HEK293 (cell line): ENCODE measurements at regions not wholly inside any gene's neighbourhood (a gene's known extent, or its start where the extent isn't known, plus 50 kb on each side); places are given as distances from the start of the nearest gene placed in this dataset.

Experiments
- CTCF ChIA-PET: fragments of 350-600 bp; formaldehyde crosslinking; extraction: SDS; loops from one replicate; lab custom pipeline; 2021; ENCODE audit warnings: antibody characterized with exemption; lab: Yijun Ruan, JAX
- POLR2A ChIA-PET: fragments of 300-600 bp; formaldehyde crosslinking; extraction: SDS; loops from one replicate; lab custom pipeline; 2020; ENCODE audit warnings: antibody characterized with exemption, inconsistent platforms; lab: Yijun Ruan, JAX
- H3K27ac ChIP-seq: fragments of 200-500 bp; sonication (Bioruptor generic); 2 replicates; pipeline ENCODE4 v1.5.1; 2014; ENCODE audit warnings: low read depth, low read length, control low read depth, inconsistent platforms; ENCODE audit errors: extremely low read depth
- H3K36me3 ChIP-seq, 2 experiments: fragments of 200-500 bp in 1 of 2; sonication (Bioruptor generic) in 1 of 2; 1 replicate in 1 of 2; 2 replicates in 1 of 2; pipeline ENCODE4 v1.5.1; 2014 to 2017; ENCODE audit warnings: inconsistent platforms in 2 of 2, low read length in 2 of 2; ENCODE audit not compliant: control insufficient read depth in 2 of 2, insufficient read depth in 1 of 2
- H3K4me1 ChIP-seq: fragments of 200-500 bp; sonication (Bioruptor generic); 2 replicates; pipeline ENCODE4 v1.5.1; 2014; ENCODE audit warnings: mild to moderate bottlenecking, low read length, inconsistent platforms; ENCODE audit not compliant: control insufficient read depth, insufficient read depth
- H3K4me3 ChIP-seq: 2 replicates; pipeline ENCODE4 v1.5.1; 2011; ENCODE audit warnings: low read depth, mild to moderate bottlenecking, control low read depth, low read length, moderate library complexity
- H3K9me3 ChIP-seq: fragments of 200-500 bp; sonication (Bioruptor generic); 2 replicates; pipeline ENCODE4 v1.5.1; 2014; ENCODE audit warnings: low read depth, low read length, inconsistent platforms; ENCODE audit not compliant: control insufficient read depth, insufficient read depth
- FEZF1 ChIP-seq: fragments of 450-650 bp; formaldehyde crosslinking; IDR thresholded peaks from 2 replicates; pipeline ENCODE4 v1.5.1; 2016; ENCODE audit warnings: missing biosample characterization, missing genetic modification characterization
- GFI1B ChIP-seq: fragments of 450-650 bp; formaldehyde crosslinking; IDR thresholded peaks from 2 replicates; pipeline ENCODE4 v1.5.1; 2016; ENCODE audit warnings: missing biosample characterization, missing genetic modification characterization
- IKZF3 ChIP-seq: fragments of 450-650 bp; IDR thresholded peaks from 2 replicates; pipeline ENCODE4 v1.5.0; 2018; ENCODE audit warnings: missing biosample characterization, mild to moderate bottlenecking, missing genetic modification characterization, moderate library complexity
- KLF16 ChIP-seq: fragments of 450-650 bp; formaldehyde crosslinking; IDR thresholded peaks from 2 replicates; pipeline ENCODE4 v1.5.1; 2017; ENCODE audit warnings: missing biosample characterization, missing genetic modification characterization
- PRDM6 ChIP-seq: fragments of 450-650 bp; formaldehyde crosslinking; IDR thresholded peaks from 2 replicates; pipeline ENCODE4 v1.5.1; 2017; ENCODE audit warnings: missing biosample characterization, missing genetic modification characterization
- SCRT2 ChIP-seq: fragments of 450-650 bp; formaldehyde crosslinking; IDR thresholded peaks from 2 replicates; pipeline ENCODE4 v1.5.1; 2016; ENCODE audit warnings: missing biosample characterization, missing genetic modification characterization
- SETDB1 ChIP-seq: IDR thresholded peaks from one replicate; pipeline ENCODE4 v1.6.1; 2017; ENCODE audit warnings: mild to moderate bottlenecking, low read length, moderate library complexity, mixed read lengths; ENCODE audit not compliant: insufficient read length
- TCF7L2 ChIP-seq: IDR thresholded peaks from 2 replicates; pipeline ENCODE4 v1.6.1; 2011; ENCODE audit warnings: low read depth, mild to moderate bottlenecking, inconsistent platforms, low read length, moderate library complexity, borderline replicate concordance
- ZBTB48 ChIP-seq: fragments of 450-650 bp; formaldehyde crosslinking; IDR thresholded peaks from 2 replicates; pipeline ENCODE4 v1.5.1; 2016; ENCODE audit warnings: missing biosample characterization, missing genetic modification characterization
- ZBTB8A ChIP-seq: fragments of 450-650 bp; formaldehyde crosslinking; IDR thresholded peaks from 2 replicates; pipeline ENCODE4 v1.5.1; 2016; ENCODE audit warnings: missing biosample characterization, missing genetic modification characterization
- ZFP37 ChIP-seq: fragments of 450-650 bp; formaldehyde crosslinking; IDR thresholded peaks from 2 replicates; pipeline ENCODE4 v1.5.1; 2016; ENCODE audit warnings: missing biosample characterization, missing genetic modification characterization
- ZNF10 ChIP-seq: fragments of 450-650 bp; formaldehyde crosslinking; IDR thresholded peaks from 2 replicates; pipeline ENCODE4 v1.5.1; 2017; ENCODE audit warnings: missing biosample characterization, missing genetic modification characterization
- ZNF133 ChIP-seq: fragments of 450-650 bp; formaldehyde crosslinking; IDR thresholded peaks from 2 replicates; pipeline ENCODE4 v1.5.1; 2016; ENCODE audit warnings: missing biosample characterization, missing genetic modification characterization
- ZNF174 ChIP-seq: fragments of 450-650 bp; formaldehyde crosslinking; IDR thresholded peaks from 2 replicates; pipeline ENCODE4 v1.5.0; 2017; ENCODE audit warnings: missing biosample characterization, mild to moderate bottlenecking, missing genetic modification characterization
- ZNF391 ChIP-seq: fragments of 450-650 bp; formaldehyde crosslinking; IDR thresholded peaks from 2 replicates; pipeline ENCODE4 v1.5.1; 2016; ENCODE audit warnings: low read depth, missing biosample characterization, missing genetic modification characterization, borderline replicate concordance
- ZNF555 ChIP-seq: fragments of 450-650 bp; formaldehyde crosslinking; conservative IDR thresholded peaks from 2 replicates; pipeline ENCODE4 v1.5.1; 2017; ENCODE audit warnings: missing biosample characterization, mild to moderate bottlenecking, missing genetic modification characterization, inconsistent platforms
- ZNF558 ChIP-seq: fragments of 450-650 bp; formaldehyde crosslinking; IDR thresholded peaks from 2 replicates; pipeline ENCODE4 v1.5.1; 2016; ENCODE audit warnings: missing biosample characterization, missing genetic modification characterization
- ZNF580 ChIP-seq: fragments of 450-650 bp; formaldehyde crosslinking; IDR thresholded peaks from 2 replicates; pipeline ENCODE4 v1.5.1; 2016; ENCODE audit warnings: missing biosample characterization, missing genetic modification characterization
- ZNF623 ChIP-seq: fragments of 450-650 bp; formaldehyde crosslinking; IDR thresholded peaks from 2 replicates; pipeline ENCODE4 v1.5.1; 2016; ENCODE audit warnings: missing biosample characterization, missing genetic modification characterization
- ZNF76 ChIP-seq: fragments of 450-650 bp; formaldehyde crosslinking; IDR thresholded peaks from 2 replicates; pipeline ENCODE4; 2016; ENCODE audit warnings: low read depth, missing biosample characterization, missing genetic modification characterization, borderline replicate concordance
- ZNF843 ChIP-seq: fragments of 450-650 bp; formaldehyde crosslinking; IDR thresholded peaks from 2 replicates; pipeline ENCODE4 v1.5.1; 2016; ENCODE audit warnings: missing biosample characterization, missing genetic modification characterization
- TF ChIP-seq, protein P1 (sequence below): fragments of 450-650 bp; formaldehyde crosslinking; optimal IDR thresholded peaks from 2 replicates; pipeline ENCODE3; 2016; ENCODE audit warnings: missing biosample characterization, mild to moderate bottlenecking, missing genetic modification characterization
- TF ChIP-seq, protein P2 (sequence below): fragments of 450-650 bp; formaldehyde crosslinking; IDR thresholded peaks from 2 replicates; pipeline ENCODE4 v1.5.1; 2016; ENCODE audit warnings: missing biosample characterization, missing genetic modification characterization

- CTCF ChIA-PET, result interaction anchor here (0.7 kb wide), 1 partner anchor 60 kb away, joined by 4 read pairs; no protein-coding TSS in a partner anchor
- H3K4me1 ChIP-seq, result no peaks in the 10 kb centered on the region
- H3K9me3 ChIP-seq, result no peaks in the 10 kb centered on the region
- no peak overlapping the region for H3K27ac ChIP-seq
- POLR2A ChIA-PET, result no interaction called here
- H3K4me3 ChIP-seq, result no peak overlapping the region
- H3K36me3 ChIP-seq, result no peaks in the 10 kb centered on the region
- TF ChIP-seq ZNF76 (tag by site-specific recombination), result no peak
- no peak for TF ChIP-seq ZNF580
- TF ChIP-seq ZFP37 (tag by site-specific recombination), result no peak
- TF ChIP-seq TCF7L2, result no peak
- TF ChIP-seq, protein P1, sequence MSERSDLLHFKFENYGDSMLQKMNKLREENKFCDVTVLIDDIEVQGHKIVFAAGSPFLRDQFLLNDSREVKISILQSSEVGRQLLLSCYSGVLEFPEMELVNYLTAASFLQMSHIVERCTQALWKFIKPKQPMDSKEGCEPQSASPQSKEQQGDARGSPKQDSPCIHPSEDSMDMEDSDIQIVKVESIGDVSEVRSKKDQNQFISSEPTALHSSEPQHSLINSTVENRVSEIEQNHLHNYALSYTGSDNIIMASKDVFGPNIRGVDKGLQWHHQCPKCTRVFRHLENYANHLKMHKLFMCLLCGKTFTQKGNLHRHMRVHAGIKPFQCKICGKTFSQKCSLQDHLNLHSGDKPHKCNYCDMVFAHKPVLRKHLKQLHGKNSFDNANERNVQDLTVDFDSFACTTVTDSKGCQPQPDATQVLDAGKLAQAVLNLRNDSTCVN, result no peak
Measured at GRCh38 chr9:126068534-126069230, 257.9 kb upstream of the MVB12B start.

- Histone ChIP-seq H3K9me3 (no peaks in the 10 kb centered on the region), H3K4me3 (no peak overlapping the region), H3K4me1 (no peaks in the 10 kb centered on the region), H3K27ac (no peak overlapping the region), H3K36me3 (no peaks in the 10 kb centered on the region)
- ChIA-PET CTCF (no interaction called here), POLR2A (no interaction called here)
- TF ChIP-seq FEZF1, result no peak
- TF ChIP-seq PRDM6 (tag by site-specific recombination), result no peak
- no peak for TF ChIP-seq SCRT2 (tag by site-specific recombination)
- TF ChIP-seq GFI1B (tag by site-specific recombination), result no peak
- TF ChIP-seq ZNF843 (tag by site-specific recombination), result no peak
- TF ChIP-seq ZBTB8A (tag by site-specific recombination), result no peak
- no peak for TF ChIP-seq ZNF623 (tag by site-specific recombination)
- TF ChIP-seq, protein P2, sequence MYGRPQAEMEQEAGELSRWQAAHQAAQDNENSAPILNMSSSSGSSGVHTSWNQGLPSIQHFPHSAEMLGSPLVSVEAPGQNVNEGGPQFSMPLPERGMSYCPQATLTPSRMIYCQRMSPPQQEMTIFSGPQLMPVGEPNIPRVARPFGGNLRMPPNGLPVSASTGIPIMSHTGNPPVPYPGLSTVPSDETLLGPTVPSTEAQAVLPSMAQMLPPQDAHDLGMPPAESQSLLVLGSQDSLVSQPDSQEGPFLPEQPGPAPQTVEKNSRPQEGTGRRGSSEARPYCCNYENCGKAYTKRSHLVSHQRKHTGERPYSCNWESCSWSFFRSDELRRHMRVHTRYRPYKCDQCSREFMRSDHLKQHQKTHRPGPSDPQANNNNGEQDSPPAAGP (tag by site-specific recombination), result no peak
- no peak for TF ChIP-seq IKZF3 (tag by site-specific recombination)
- no peak for TF ChIP-seq ZNF10 (tag by site-specific recombination)
- TF ChIP-seq ZBTB48 (tag by site-specific recombination), result no peak
- no peak for TF ChIP-seq ZNF558
- no peak for TF ChIP-seq ZNF555 (tag by site-specific recombination)
- TF ChIP-seq KLF16 (tag by site-specific recombination), result no peak
- no peak for TF ChIP-seq ZNF174 (tag by site-specific recombination)
- no peak for TF ChIP-seq ZNF133 (tag by site-specific recombination)
- no peak for TF ChIP-seq ZNF391 (tag by site-specific recombination)
- no peak for TF ChIP-seq SETDB1
Measured at GRCh38 chr9:126069400-126069955, 257.2 kb upstream of the MVB12B start.
